ENCODE measurements at regions not wholly inside any gene's neighbourhood (a gene's known extent, or its start where the extent isn't known, plus 50 kb on each side); places are given as distances from the start of the nearest gene placed in this dataset.

- TF ChIP-seq CTCF (IDR thresholded peaks at IDR 0.05; ENCODE audit: low read depth, low read length, missing input control) (no peak), RXRA (IDR thresholded peaks at IDR 0.05) (no peak), REST (IDR thresholded peaks at IDR 0.05) (no peak), ZBTB33 (IDR thresholded peaks at IDR 0.05) (no peak), ATF3 (IDR thresholded peaks at IDR 0.05) (no peak), MAX (IDR thresholded peaks at IDR 0.05) (no peak), TAF1 (conservative IDR thresholded peaks at IDR 0.05) (no peak), HNF4A (conservative IDR thresholded peaks at IDR 0.05) (no peak), GABPA (IDR thresholded peaks at IDR 0.05 in 1 of 2, conservative IDR thresholded peaks at IDR 0.05 in 1 of 2) (no peak), FOXA2 (IDR thresholded peaks at IDR 0.05) (no peak), YY1 (IDR thresholded peaks at IDR 0.05) (no peak), EGR1 (IDR thresholded peaks at IDR 0.05; ENCODE audit: low read depth in 2 of 2) (no peak), JUND (IDR thresholded peaks at IDR 0.05) (no peak)
These were observed 222.1 kb downstream of the ARL4A start for GRCh38 chr7:12909483-12909882.

Data from liver (tissue), 3 donors.